Keratinocyte (primary cell): ENCODE measurements at regions not wholly inside any gene's neighbourhood (a gene's known extent, or its start where the extent isn't known, plus 50 kb on each side); places are given as distances from the start of the nearest gene placed in this dataset.

ENCODE experiments used
- CTCF ChIP-seq, 3 experiments: IDR thresholded peaks in 1 of 3; conservative IDR thresholded peaks in 1 of 3; optimal IDR thresholded peaks in 1 of 3; 2 replicates in 2 of 3; 3 replicates in 1 of 3; pipeline versions ENCODE3 to v1.5.1; 2011; ENCODE audit warnings: low read length in 3 of 3, mild to moderate bottlenecking in 3 of 3, moderate library complexity in 2 of 3, control low read depth in 1 of 3, inconsistent platforms in 1 of 3; ENCODE audit not compliant: insufficient read depth in 2 of 3; ENCODE audit errors: extremely low read depth in 1 of 3
- EZH2 ChIP-seq: IDR thresholded peaks from one replicate; pipeline ENCODE4 v1.6.1; 2012; ENCODE audit warnings: inconsistent platforms, mild to moderate bottlenecking, low read length, moderate library complexity

DNA sequence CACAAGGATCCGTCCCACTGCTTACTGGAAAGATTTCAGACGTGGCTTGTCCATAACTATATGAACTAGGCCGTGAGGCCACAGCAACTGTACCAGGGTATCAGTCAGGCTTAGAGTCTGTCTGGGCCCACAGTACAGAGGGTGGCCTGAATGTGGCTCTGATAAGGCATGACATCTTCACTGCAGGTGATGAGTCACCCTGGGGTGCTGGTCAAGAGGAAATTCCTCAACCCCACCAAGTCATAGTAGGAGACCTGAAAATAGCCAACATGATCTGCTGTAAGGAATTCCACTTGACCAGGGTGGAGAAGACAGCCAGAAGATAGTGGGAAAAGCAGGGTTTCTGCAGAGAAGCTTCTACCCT, 107.7 kb downstream of the INHBB start:
- TF ChIP-seq CTCF (optimal IDR thresholded peaks at IDR 0.05 in 1 of 3, IDR thresholded peaks at IDR 0.05 in 1 of 3, conservative IDR thresholded peaks at IDR 0.05 in 1 of 3; ENCODE audit: extremely low read depth in 1 of 3, insufficient read depth in 2 of 3, low read length in 3 of 3) (no peak), EZH2 (no peak)
